GM12878 (cell line): ENCODE measurements at regions not wholly inside any gene's neighbourhood (a gene's known extent, or its start where the extent isn't known, plus 50 kb on each side); places are given as distances from the start of the nearest gene placed in this dataset.

ENCODE experiments used
- ATAC-seq: fragments of 200-7000 bp; cut with Tn5 transposase; 3 replicates; pipeline ENCODE4 v1.9.1; 2020; ENCODE audit warnings: mild to moderate bottlenecking, moderate library complexity
- BruUV-seq: library from RNA; stranded (reverse); fragments of 400-500 nt; replicated peaks from 2 replicates; lab custom pipeline; 2021; lab: Mats Ljungman, UMichigan
- CTCF ChIA-PET: fragments of 300-600 bp; sonication (Branson Sonifier 250); formaldehyde crosslinking; extraction: SDS; loops from one replicate; lab custom pipeline; 2021; ENCODE audit warnings: inconsistent platforms; lab: Yijun Ruan, JAX
- POLR2A ChIA-PET: fragments of 350-600 bp; formaldehyde crosslinking; extraction: SDS; loops from one replicate; lab custom pipeline; 2021; ENCODE audit warnings: inconsistent platforms; lab: Charles Lee
- RAD21 ChIA-PET: fragments of 300-600 bp; sonication (Branson Sonifier 250); formaldehyde crosslinking; loops from one replicate; lab custom pipeline; 2023; ENCODE audit warnings: antibody characterized with exemption; ENCODE audit not compliant: unreplicated experiment; lab: Charles Lee
- SMC1A ChIA-PET: fragments of 300-600 bp; sonication (Branson Sonifier 250); formaldehyde crosslinking; loops from one replicate; lab custom pipeline; 2023; ENCODE audit not compliant: unreplicated experiment, uncharacterized antibody; lab: Charles Lee
- DNase-seq: peaks from one replicate; pipeline ENCODE4 v3.0.0-alpha.2; 2011; ENCODE audit warnings: low read depth, low spot score
- FAIRE-seq: peaks from 3 replicates; lab custom pipeline; 2011; peaks lifted over from hg19 to GRCh38; lab: Jason Lieb, UNC
- H2AFZ ChIP-seq: 2 replicates; pipeline ENCODE4 v1.6.0; 2011; ENCODE audit warnings: low read depth, low read length, control low read depth; ENCODE audit not compliant: control insufficient read depth
- H3K27ac ChIP-seq: 2 replicates; pipeline ENCODE4 v1.5.1; 2011; ENCODE audit warnings: control low read depth; ENCODE audit not compliant: control insufficient read depth, insufficient read depth
- H3K27me3 ChIP-seq, 2 experiments: replicated peaks in 1 of 2; 2 replicates each; pipeline versions ENCODE4 v1.6.0 to v1.6.1; 2011; ENCODE audit warnings: low read length in 1 of 2; ENCODE audit not compliant: control insufficient read depth in 2 of 2, insufficient read depth in 2 of 2
- H3K36me3 ChIP-seq, 2 experiments: 2 replicates each; pipeline ENCODE4 v1.5.1; 2011; ENCODE audit warnings: low read length in 1 of 2; ENCODE audit not compliant: control insufficient read depth in 2 of 2, insufficient read depth in 2 of 2
- H3K4me1 ChIP-seq: 2 replicates; pipeline ENCODE4 v1.6.1; 2011; ENCODE audit warnings: mild to moderate bottlenecking, low read length, moderate library complexity, mixed read lengths; ENCODE audit not compliant: control insufficient read depth, insufficient read depth
- H3K4me2 ChIP-seq: 2 replicates; pipeline ENCODE4 v1.6.0; 2011; ENCODE audit warnings: control low read depth; ENCODE audit not compliant: control insufficient read depth, insufficient read depth
- H3K4me3 ChIP-seq: fragments of 200-600 bp; sonication (generic); 2 replicates; pipeline ENCODE4 v1.5.1; 2016
- H3K79me2 ChIP-seq: 2 replicates; pipeline ENCODE4 v1.6.0; 2011; ENCODE audit warnings: low read length; ENCODE audit not compliant: control insufficient read depth, insufficient read depth
- H3K9ac ChIP-seq: 2 replicates; pipeline ENCODE4 v1.8.0; 2011; ENCODE audit warnings: low read length, control low read depth, mixed read lengths; ENCODE audit not compliant: control insufficient read depth, insufficient read depth
- H3K9me3 ChIP-seq: replicated peaks from 3 replicates; pipeline ENCODE4 v1.5.1; 2011; ENCODE audit warnings: mild to moderate bottlenecking, low read length; ENCODE audit not compliant: control insufficient read depth, insufficient read depth
- H4K20me1 ChIP-seq: 2 replicates; pipeline ENCODE4 v1.6.0; 2011; ENCODE audit not compliant: control insufficient read depth, insufficient read depth
- ASH2L ChIP-seq: fragments of 300-600, 200-600 bp; sonication (generic); IDR thresholded peaks from 2 replicates; pipeline ENCODE4 v1.6.1; 2017; ENCODE audit warnings: low read depth, mild to moderate bottlenecking, borderline replicate concordance
- ATF7 ChIP-seq: fragments of 450-650 bp; IDR thresholded peaks from 2 replicates; pipeline ENCODE4 v1.6.1; 2016; ENCODE audit warnings: low read depth, mild to moderate bottlenecking
- BCL11A ChIP-seq: IDR thresholded peaks from 2 replicates; pipeline ENCODE4 v1.6.1; 2011; ENCODE audit warnings: low read depth, low read length
- CBX3 ChIP-seq: fragments of 200-600 bp; sonication (generic); IDR thresholded peaks from 2 replicates; pipeline ENCODE4 v1.6.1; 2016; ENCODE audit warnings: low read depth, borderline replicate concordance
- CHD4 ChIP-seq: fragments of 200-600 bp; sonication (generic); IDR thresholded peaks from 2 replicates; pipeline ENCODE4 v1.6.1; 2016; ENCODE audit warnings: mild to moderate bottlenecking
- CTCF ChIP-seq, 3 experiments: IDR thresholded peaks in 2 of 3; conservative IDR thresholded peaks in 1 of 3; 2 replicates each; pipeline ENCODE4 v1.5.1; 2011; ENCODE audit warnings: low read depth in 3 of 3, low read length in 3 of 3, mild to moderate bottlenecking in 3 of 3, control low read depth in 2 of 3, moderate library complexity in 2 of 3, inconsistent platforms in 1 of 3, mixed read lengths in 1 of 3; ENCODE audit not compliant: control insufficient read depth in 2 of 3, insufficient read depth in 1 of 3; ENCODE audit errors: extremely low read depth in 1 of 3
- MYB ChIP-seq: fragments of 150-350 bp; IDR thresholded peaks from 2 replicates; pipeline ENCODE4 v1.6.1; 2014; ENCODE audit warnings: mild to moderate bottlenecking, low read depth, low read length, borderline replicate concordance
- NR2F1 ChIP-seq: fragments of 450-650 bp; conservative IDR thresholded peaks from 2 replicates; pipeline ENCODE4 v1.6.1; 2017; ENCODE audit warnings: mild to moderate bottlenecking
- PAX8 ChIP-seq: fragments of 450-650 bp; IDR thresholded peaks from 2 replicates; pipeline ENCODE4 v1.6.1; 2017; ENCODE audit warnings: mild to moderate bottlenecking, moderate library complexity
- RCOR1 ChIP-seq: conservative IDR thresholded peaks from 2 replicates; pipeline ENCODE4 v1.6.1; 2012; ENCODE audit warnings: low read depth, low read length, improper control_type of control experiment
- ZNF622 ChIP-seq: fragments of 450-650 bp; IDR thresholded peaks from 2 replicates; pipeline ENCODE4 v1.6.1; 2017; ENCODE audit warnings: mild to moderate bottlenecking, inconsistent platforms
- WGBS: methylation state at CpG from one replicate; pipeline ENCODE4 v1.1.6; 2016; ENCODE audit warnings: low lambda C conversion rate; ENCODE audit not compliant: insufficient replicate concordance, insufficient coverage; ENCODE audit errors: missing lambda C conversion rate; 5-methylcytosine and 5-hydroxymethylcytosine counted together
- in situ Hi-C: fragments of 300-500 bp; cut with MboI; formaldehyde crosslinking; loops from 9 replicates; pipeline ENCODE4 v1.14.3; 2018; ENCODE audit warnings: mixed read lengths
- intact Hi-C: fragments of 100-400 bp; cut with micrococcal nuclease; formaldehyde crosslinking; loops from one replicate; pipeline ENCODE4 v1.14.2; 2022; ENCODE audit not compliant: unreplicated experiment
- TF ChIP-seq, protein P1 (sequence below): IDR thresholded peaks from 2 replicates; pipeline ENCODE4 v1.6.1; 2011; ENCODE audit warnings: borderline replicate concordance, low read depth, mild to moderate bottlenecking, moderate library complexity, mixed read lengths, low read length; ENCODE audit not compliant: insufficient read depth; ENCODE audit errors: extremely low read length
- TF ChIP-seq, protein P2 (sequence below): fragments of 450-650 bp; formaldehyde crosslinking; IDR thresholded peaks from 2 replicates; pipeline ENCODE4 v1.5.0; 2022; ENCODE audit warnings: mild to moderate bottlenecking, missing genetic modification characterization

DNA sequence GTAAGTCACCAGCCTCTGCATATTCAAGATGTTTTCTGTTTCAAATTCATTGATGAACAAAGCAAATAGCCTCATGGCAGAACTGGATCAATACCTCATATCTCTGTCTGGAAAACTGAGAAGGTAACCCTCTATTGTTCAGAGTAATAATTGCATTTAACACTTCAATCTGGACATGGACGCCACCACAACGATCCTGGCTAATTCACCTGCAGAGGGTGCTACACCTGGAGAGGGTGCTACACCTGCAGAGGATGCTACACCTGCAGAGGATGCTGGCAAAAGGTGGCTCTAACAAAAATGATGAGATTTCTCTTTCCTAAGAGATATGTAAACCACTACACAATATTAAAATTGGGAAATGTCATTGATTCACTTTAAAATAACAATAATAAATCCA is 183.1 kb upstream of the HNRNPA3 start:
- ChIA-PET POLR2A (no interaction called here), SMC1A (interaction anchor here (1.1 kb wide), 1 partner anchor 15 kb away, joined by 3 read pairs; no protein-coding TSS in a partner anchor), RAD21 (no interaction called here), CTCF (no interaction called here)
- H3K4me1 ChIP-seq, result no peaks in the 10 kb centered on the region
- BruUV-seq, result no TSS peak
- 0% methylated on average over 2 of the region's 2 CpGs for WGBS
- H2AFZ ChIP-seq, result no peak overlapping the region
- no peak for ATAC-seq
- in situ Hi-C loops (no loop called here), intact Hi-C loops (no loop called here)
- no peak overlapping the region for H3K4me2 ChIP-seq
- TF ChIP-seq CTCF (IDR thresholded peaks at IDR 0.05 in 2 of 3, conservative IDR thresholded peaks at IDR 0.05 in 1 of 3; ENCODE audit: control insufficient read depth in 2 of 3, extremely low read depth in 1 of 3, insufficient read depth in 1 of 3, low read depth in 3 of 3, low read length in 3 of 3), result peak in 1 of 3 experiments; percentile 36; a peak in 1 of 6 replicates
- TF ChIP-seq CHD4, result no peak
- FAIRE-seq, result peak; percentile 18
- no peak overlapping the region for H3K4me3 ChIP-seq
- no peaks in the 10 kb centered on the region for H3K27me3 ChIP-seq
- H3K79me2 ChIP-seq, result no peaks in the 10 kb centered on the region
- no peak overlapping the region for H3K27ac ChIP-seq
- DNase-seq, result no peak
- H3K9ac ChIP-seq, result no peak overlapping the region
- no peaks in the 10 kb centered on the region for H3K36me3 ChIP-seq
- H4K20me1 ChIP-seq, result no peaks in the 10 kb centered on the region
- H3K9me3 ChIP-seq, result no peaks in the 10 kb centered on the region

GRCh38 chr2:177029901-177030300 is 182.7 kb upstream of the HNRNPA3 start:
- no peaks in the 10 kb centered on the region for H3K36me3 ChIP-seq
- no peak for DNase-seq
- ChIA-PET RAD21 (no interaction called here), SMC1A (interaction anchor here (1.1 kb wide), 1 partner anchor 15 kb away, joined by 3 read pairs; no protein-coding TSS in a partner anchor), CTCF (no interaction called here), POLR2A (no interaction called here)
- H2AFZ ChIP-seq, result no peak overlapping the region
- H3K4me3 ChIP-seq, result no peak overlapping the region
- ATAC-seq, result no peak
- no peaks in the 10 kb centered on the region for H3K27me3 ChIP-seq
- H3K27ac ChIP-seq, result no peak overlapping the region
- no peaks in the 10 kb centered on the region for H4K20me1 ChIP-seq
- intact Hi-C loops, result no loop called here
- 36% methylated on average over 2 of the region's 2 CpGs for WGBS
- H3K9ac ChIP-seq, result no peak overlapping the region
- no peaks in the 10 kb centered on the region for H3K79me2 ChIP-seq
- in situ Hi-C loops, result no loop called here
- no peaks in the 10 kb centered on the region for H3K4me1 ChIP-seq
- no peak overlapping the region for H3K4me2 ChIP-seq
- no TSS peak for BruUV-seq
- no peak for FAIRE-seq
- H3K9me3 ChIP-seq, result no peaks in the 10 kb centered on the region
- TF ChIP-seq CBX3, result no peak
- no peak for TF ChIP-seq ATF7
- no peak for TF ChIP-seq MYB
- no peak for TF ChIP-seq RCOR1
- TF ChIP-seq PAX8, result no peak
- no peak for TF ChIP-seq BCL11A
- TF ChIP-seq NR2F1, result no peak
- TF ChIP-seq, protein P1, sequence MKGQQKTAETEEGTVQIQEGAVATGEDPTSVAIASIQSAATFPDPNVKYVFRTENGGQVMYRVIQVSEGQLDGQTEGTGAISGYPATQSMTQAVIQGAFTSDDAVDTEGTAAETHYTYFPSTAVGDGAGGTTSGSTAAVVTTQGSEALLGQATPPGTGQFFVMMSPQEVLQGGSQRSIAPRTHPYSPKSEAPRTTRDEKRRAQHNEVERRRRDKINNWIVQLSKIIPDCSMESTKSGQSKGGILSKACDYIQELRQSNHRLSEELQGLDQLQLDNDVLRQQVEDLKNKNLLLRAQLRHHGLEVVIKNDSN, result no peak
- TF ChIP-seq, protein P2, sequence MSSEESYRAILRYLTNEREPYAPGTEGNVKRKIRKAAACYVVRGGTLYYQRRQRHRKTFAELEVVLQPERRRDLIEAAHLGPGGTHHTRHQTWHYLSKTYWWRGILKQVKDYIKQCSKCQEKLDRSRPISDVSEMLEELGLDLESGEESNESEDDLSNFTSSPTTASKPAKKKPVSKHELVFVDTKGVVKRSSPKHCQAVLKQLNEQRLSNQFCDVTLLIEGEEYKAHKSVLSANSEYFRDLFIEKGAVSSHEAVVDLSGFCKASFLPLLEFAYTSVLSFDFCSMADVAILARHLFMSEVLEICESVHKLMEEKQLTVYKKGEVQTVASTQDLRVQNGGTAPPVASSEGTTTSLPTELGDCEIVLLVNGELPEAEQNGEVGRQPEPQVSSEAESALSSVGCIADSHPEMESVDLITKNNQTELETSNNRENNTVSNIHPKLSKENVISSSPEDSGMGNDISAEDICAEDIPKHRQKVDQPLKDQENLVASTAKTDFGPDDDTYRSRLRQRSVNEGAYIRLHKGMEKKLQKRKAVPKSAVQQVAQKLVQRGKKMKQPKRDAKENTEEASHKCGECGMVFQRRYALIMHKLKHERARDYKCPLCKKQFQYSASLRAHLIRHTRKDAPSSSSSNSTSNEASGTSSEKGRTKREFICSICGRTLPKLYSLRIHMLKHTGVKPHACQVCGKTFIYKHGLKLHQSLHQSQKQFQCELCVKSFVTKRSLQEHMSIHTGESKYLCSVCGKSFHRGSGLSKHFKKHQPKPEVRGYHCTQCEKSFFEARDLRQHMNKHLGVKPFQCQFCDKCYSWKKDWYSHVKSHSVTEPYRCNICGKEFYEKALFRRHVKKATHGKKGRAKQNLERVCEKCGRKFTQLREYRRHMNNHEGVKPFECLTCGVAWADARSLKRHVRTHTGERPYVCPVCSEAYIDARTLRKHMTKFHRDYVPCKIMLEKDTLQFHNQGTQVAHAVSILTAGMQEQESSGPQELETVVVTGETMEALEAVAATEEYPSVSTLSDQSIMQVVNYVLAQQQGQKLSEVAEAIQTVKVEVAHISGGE (CRISPR knock-in tag), result no peak
- no peak for TF ChIP-seq ZNF622
- TF ChIP-seq ASH2L, result no peak
